IMR-90 (cell line): ENCODE measurements at regions not wholly inside any gene's neighbourhood (a gene's known extent, or its start where the extent isn't known, plus 50 kb on each side); places are given as distances from the start of the nearest gene placed in this dataset.

Source experiments
- POLR2A ChIP-seq: IDR thresholded peaks from 2 replicates; pipeline ENCODE4 v1.6.1; 2012; ENCODE audit warnings: mild to moderate bottlenecking, low read depth, low read length
- RAD21 ChIP-seq: IDR thresholded peaks from 2 replicates; pipeline ENCODE4 v1.6.1; 2012; ENCODE audit warnings: low read length, improper control_type of control experiment
- TF ChIP-seq, protein P1 (sequence below): conservative IDR thresholded peaks from 2 replicates; pipeline ENCODE4 v1.5.1; 2012; ENCODE audit warnings: mild to moderate bottlenecking, low read depth, low read length, improper control_type of control experiment
- TF ChIP-seq, protein P2 (sequence below): fragments of 150-350 bp; IDR thresholded peaks from 2 replicates; pipeline ENCODE4 v1.6.1; 2017; ENCODE audit warnings: mild to moderate bottlenecking, antibody characterized with exemption, low read length, low read depth

DNA sequence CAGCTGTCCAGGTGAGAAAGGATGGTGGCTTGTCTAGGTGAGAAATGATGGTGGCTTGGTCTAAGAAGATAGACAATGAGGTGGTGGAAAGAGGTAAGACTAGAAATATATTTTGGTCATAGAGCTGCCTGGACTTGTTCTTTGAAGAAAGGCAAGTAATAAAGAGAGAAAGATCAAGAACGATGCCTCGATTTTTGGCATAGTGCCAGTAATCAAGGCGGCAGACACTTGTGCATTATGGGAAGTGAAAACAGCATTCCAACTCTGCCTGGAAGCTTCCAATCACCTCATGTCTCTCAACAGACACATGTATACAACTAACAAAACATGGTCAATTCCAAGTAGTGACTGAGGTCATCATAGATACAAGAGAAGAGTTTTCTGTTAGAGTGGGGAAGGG lies 423.8 kb upstream of the NRP1 start:
- TF ChIP-seq, protein P1, sequence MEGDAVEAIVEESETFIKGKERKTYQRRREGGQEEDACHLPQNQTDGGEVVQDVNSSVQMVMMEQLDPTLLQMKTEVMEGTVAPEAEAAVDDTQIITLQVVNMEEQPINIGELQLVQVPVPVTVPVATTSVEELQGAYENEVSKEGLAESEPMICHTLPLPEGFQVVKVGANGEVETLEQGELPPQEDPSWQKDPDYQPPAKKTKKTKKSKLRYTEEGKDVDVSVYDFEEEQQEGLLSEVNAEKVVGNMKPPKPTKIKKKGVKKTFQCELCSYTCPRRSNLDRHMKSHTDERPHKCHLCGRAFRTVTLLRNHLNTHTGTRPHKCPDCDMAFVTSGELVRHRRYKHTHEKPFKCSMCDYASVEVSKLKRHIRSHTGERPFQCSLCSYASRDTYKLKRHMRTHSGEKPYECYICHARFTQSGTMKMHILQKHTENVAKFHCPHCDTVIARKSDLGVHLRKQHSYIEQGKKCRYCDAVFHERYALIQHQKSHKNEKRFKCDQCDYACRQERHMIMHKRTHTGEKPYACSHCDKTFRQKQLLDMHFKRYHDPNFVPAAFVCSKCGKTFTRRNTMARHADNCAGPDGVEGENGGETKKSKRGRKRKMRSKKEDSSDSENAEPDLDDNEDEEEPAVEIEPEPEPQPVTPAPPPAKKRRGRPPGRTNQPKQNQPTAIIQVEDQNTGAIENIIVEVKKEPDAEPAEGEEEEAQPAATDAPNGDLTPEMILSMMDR = no peak
- TF ChIP-seq POLR2A = no peak
- TF ChIP-seq RAD21 = no peak
- TF ChIP-seq, protein P2, sequence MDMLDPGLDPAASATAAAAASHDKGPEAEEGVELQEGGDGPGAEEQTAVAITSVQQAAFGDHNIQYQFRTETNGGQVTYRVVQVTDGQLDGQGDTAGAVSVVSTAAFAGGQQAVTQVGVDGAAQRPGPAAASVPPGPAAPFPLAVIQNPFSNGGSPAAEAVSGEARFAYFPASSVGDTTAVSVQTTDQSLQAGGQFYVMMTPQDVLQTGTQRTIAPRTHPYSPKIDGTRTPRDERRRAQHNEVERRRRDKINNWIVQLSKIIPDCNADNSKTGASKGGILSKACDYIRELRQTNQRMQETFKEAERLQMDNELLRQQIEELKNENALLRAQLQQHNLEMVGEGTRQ = no peak
